ENCODE measurements at regions not wholly inside any gene's neighbourhood (a gene's known extent, or its start where the extent isn't known, plus 50 kb on each side); places are given as distances from the start of the nearest gene placed in this dataset.

DNA sequence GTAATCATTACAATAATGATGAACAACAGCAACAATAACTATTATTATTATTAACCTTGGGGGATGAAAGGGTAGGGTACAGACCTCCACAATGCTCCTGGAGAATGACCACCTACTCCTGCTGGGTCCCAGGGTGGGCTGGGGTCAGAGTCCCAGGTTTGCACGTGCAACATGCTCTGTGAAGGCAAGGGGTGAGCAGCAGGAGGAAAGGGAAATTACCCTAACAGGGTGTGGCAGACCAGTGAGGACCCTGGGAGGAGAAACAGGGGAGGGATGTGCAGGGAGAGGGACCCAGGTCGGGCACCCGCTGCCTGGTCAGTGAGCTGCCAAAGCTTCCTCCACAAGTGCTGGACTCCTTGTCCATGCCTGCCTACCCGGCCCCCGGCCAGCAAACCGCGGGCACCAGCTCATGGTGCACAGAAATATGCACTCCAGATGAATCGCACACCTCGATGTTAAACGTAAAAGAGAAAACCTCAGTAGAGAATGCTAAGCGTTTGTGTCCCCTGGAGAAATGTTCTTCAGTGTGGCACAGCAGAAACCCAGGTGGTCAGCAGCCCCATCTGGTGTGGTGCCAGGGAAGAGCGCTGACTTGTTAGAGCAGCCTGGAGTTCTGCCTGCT is 767.1 kb downstream of the KCNJ18 start:
- DNase-seq (ENCODE audit: insufficient read length, low spot score), result no peak
- FAIRE-seq, result no peak
- TF ChIP-seq, protein P1, sequence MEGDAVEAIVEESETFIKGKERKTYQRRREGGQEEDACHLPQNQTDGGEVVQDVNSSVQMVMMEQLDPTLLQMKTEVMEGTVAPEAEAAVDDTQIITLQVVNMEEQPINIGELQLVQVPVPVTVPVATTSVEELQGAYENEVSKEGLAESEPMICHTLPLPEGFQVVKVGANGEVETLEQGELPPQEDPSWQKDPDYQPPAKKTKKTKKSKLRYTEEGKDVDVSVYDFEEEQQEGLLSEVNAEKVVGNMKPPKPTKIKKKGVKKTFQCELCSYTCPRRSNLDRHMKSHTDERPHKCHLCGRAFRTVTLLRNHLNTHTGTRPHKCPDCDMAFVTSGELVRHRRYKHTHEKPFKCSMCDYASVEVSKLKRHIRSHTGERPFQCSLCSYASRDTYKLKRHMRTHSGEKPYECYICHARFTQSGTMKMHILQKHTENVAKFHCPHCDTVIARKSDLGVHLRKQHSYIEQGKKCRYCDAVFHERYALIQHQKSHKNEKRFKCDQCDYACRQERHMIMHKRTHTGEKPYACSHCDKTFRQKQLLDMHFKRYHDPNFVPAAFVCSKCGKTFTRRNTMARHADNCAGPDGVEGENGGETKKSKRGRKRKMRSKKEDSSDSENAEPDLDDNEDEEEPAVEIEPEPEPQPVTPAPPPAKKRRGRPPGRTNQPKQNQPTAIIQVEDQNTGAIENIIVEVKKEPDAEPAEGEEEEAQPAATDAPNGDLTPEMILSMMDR (IDR thresholded peaks at IDR 0.05; ENCODE audit: insufficient read depth, missing control alignments), result no peak

GRCh38 chr17:22459953-22460350 is 767.6 kb downstream of the KCNJ18 start:
- TF ChIP-seq, protein P1 (IDR thresholded peaks at IDR 0.05; ENCODE audit: insufficient read depth, missing control alignments), result no peak
- DNase-seq (ENCODE audit: insufficient read length, low spot score) (no peak), FAIRE-seq (no peak)

DNA sequence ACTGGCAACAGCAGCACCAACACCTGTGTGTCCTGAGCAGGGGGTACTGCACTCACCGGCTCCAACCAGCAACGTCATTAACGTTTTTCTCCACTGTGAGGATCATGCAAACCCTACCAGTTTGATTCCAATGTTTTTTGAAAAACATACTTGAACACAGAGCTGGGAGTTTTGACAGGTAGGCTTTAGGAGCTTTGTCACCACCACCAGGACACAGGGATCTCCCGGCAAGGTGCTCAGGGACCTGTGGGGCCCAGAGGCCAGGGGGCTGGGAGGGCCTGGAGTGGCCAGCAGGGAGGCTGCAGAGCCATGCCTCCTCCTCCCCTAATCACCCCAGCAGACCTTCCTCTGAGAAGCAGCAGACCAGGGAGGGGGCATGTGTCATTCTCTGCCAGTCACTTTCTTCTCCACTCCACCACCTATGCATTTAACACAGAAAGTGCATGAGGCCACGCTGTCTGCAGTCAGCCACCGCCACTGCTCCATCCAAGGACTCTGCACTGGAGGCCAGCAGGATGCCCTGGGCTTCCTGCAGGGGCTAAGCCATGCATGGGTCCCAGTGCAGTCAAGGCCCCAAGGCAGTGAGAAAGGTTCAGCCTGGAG is 768.2 kb downstream of the KCNJ18 start:
- TF ChIP-seq, protein P1 (IDR thresholded peaks at IDR 0.05; ENCODE audit: insufficient read depth, missing control alignments), result no peak
- FAIRE-seq (no peak), DNase-seq (ENCODE audit: insufficient read length, low spot score) (no peak)

- no peak for FAIRE-seq
- TF ChIP-seq, protein P1 (IDR thresholded peaks at IDR 0.05; ENCODE audit: insufficient read depth, missing control alignments), result no peak
- no peak for DNase-seq (ENCODE audit: insufficient read length, low spot score)
Measured at GRCh38 chr17:22461460-22462145, 769.3 kb downstream of the KCNJ18 start.

GRCh38 chr17:22462461-22462860 is 770.1 kb downstream of the KCNJ18 start:
- TF ChIP-seq, protein P1 (IDR thresholded peaks at IDR 0.05; ENCODE audit: insufficient read depth, missing control alignments), result no peak

GRCh38 chr17:22463110-22463850 is 771.0 kb downstream of the KCNJ18 start:
- TF ChIP-seq, protein P1 (IDR thresholded peaks at IDR 0.05; ENCODE audit: insufficient read depth, missing control alignments), result no peak
- DNase-seq (ENCODE audit: insufficient read length, low spot score), result no peak
- FAIRE-seq, result no peak

More at GRCh38 chr17:22462461-22462860, 770.1 kb downstream of the KCNJ18 start:
- no peak for DNase-seq (ENCODE audit: insufficient read length, low spot score)
- FAIRE-seq, result no peak
